ENCODE measurements at regions not wholly inside any gene's neighbourhood (a gene's known extent, or its start where the extent isn't known, plus 50 kb on each side); places are given as distances from the start of the nearest gene placed in this dataset.

GRCh38 chr7:42858570-42858969, 53.3 kb downstream of the C7orf25 start:
- H3K36me3 ChIP-seq (ENCODE audit: control insufficient read depth, insufficient read depth, low read length) = no peaks in the 10 kb centered on the region
- Mint-ChIP-seq H3K27ac (no peak overlapping the region), H3K4me1 (peaks cover 0 to 6% (median 2%) of the 10 kb centered on the region in 4 donors), H3K27me3 (peaks cover 49% of the 10 kb centered on the region), H3K36me3 (no peaks in the 10 kb centered on the region), H3K9me3 (peaks cover 0 to 13% (median 4%) of the 10 kb centered on the region in 7 donors), H3K4me3 (no peak overlapping the region)
- H3K4me1 ChIP-seq (ENCODE audit: control insufficient read depth, insufficient read depth, low read length, poor library complexity, severe bottlenecking) = no peaks in the 10 kb centered on the region
- H3K9me3 ChIP-seq (ENCODE audit: control insufficient read depth in 2 of 2, low read length in 2 of 2) = no peaks in the 10 kb centered on the region
- ATAC-seq (ENCODE audit: low read depth in 2 of 2) (no peak), DNase-seq (no peak)
- H3K27ac ChIP-seq (ENCODE audit: insufficient read depth, low read length, poor library complexity, severe bottlenecking) = no peak overlapping the region
- H3K4me3 ChIP-seq (ENCODE audit: low read depth, low read length) = no peak overlapping the region
- peaks cover 5% of the 10 kb centered on the region for H3K27me3 ChIP-seq (ENCODE audit: control insufficient read depth, insufficient read depth, low read length)

- no peak overlapping the region for H3K27ac Mint-ChIP-seq
- Histone ChIP-seq H3K4me1 (ENCODE audit: control insufficient read depth, insufficient read depth, low read length, poor library complexity, severe bottlenecking) (no peaks in the 10 kb centered on the region), H3K9me3 (ENCODE audit: control insufficient read depth in 2 of 2, low read length in 2 of 2) (no peaks in the 10 kb centered on the region), H3K27me3 (ENCODE audit: control insufficient read depth, insufficient read depth, low read length) (peaks cover 5% of the 10 kb centered on the region), H3K36me3 (ENCODE audit: control insufficient read depth, insufficient read depth, low read length) (no peaks in the 10 kb centered on the region), H3K27ac (ENCODE audit: insufficient read depth, low read length, poor library complexity, severe bottlenecking) (no peak overlapping the region), H3K4me3 (ENCODE audit: low read depth, low read length) (no peak overlapping the region)
- no peaks in the 10 kb centered on the region for H3K9me3 Mint-ChIP-seq
- H3K4me3 Mint-ChIP-seq = peak overlapping the region in 1 of 4 donors; percentile 53
- peaks cover 0 to 6% (median 2%) of the 10 kb centered on the region in 4 donors for H3K4me1 Mint-ChIP-seq
- peaks cover 58% of the 10 kb centered on the region for H3K27me3 Mint-ChIP-seq
- ATAC-seq (ENCODE audit: low read depth in 2 of 2) = no peak
- no peak for DNase-seq
- H3K36me3 Mint-ChIP-seq = no peaks in the 10 kb centered on the region
These were observed 55.3 kb downstream of the C7orf25 start for GRCh38 chr7:42856605-42856987.

- ATAC-seq (ENCODE audit: low read depth in 2 of 2) (no peak), DNase-seq (no peak)
- H3K4me3 ChIP-seq (ENCODE audit: low read depth, low read length) = no peak overlapping the region
- no peaks in the 10 kb centered on the region for H3K4me1 ChIP-seq (ENCODE audit: control insufficient read depth, insufficient read depth, low read length, poor library complexity, severe bottlenecking)
- Mint-ChIP-seq H3K27me3 (peaks cover 53% of the 10 kb centered on the region), H3K36me3 (no peaks in the 10 kb centered on the region), H3K27ac (no peak overlapping the region), H3K4me1 (peaks cover 0 to 6% (median 2%) of the 10 kb centered on the region in 4 donors), H3K9me3 (no peaks in the 10 kb centered on the region), H3K4me3 (no peak overlapping the region)
- H3K36me3 ChIP-seq (ENCODE audit: control insufficient read depth, insufficient read depth, low read length) = no peaks in the 10 kb centered on the region
- no peak overlapping the region for H3K27ac ChIP-seq (ENCODE audit: insufficient read depth, low read length, poor library complexity, severe bottlenecking)
- H3K27me3 ChIP-seq (ENCODE audit: control insufficient read depth, insufficient read depth, low read length) = peaks cover 5% of the 10 kb centered on the region
- H3K9me3 ChIP-seq (ENCODE audit: control insufficient read depth in 2 of 2, low read length in 2 of 2) = no peaks in the 10 kb centered on the region
These were observed 57.2 kb downstream of the C7orf25 start for GRCh38 chr7:42854571-42855118.

GRCh38 chr7:42852531-42852930, 59.3 kb downstream of the C7orf25 start:
- Mint-ChIP-seq H3K4me1 (peaks cover 0 to 6% (median 2%) of the 10 kb centered on the region in 4 donors), H3K36me3 (no peaks in the 10 kb centered on the region), H3K27me3 (peaks cover 55% of the 10 kb centered on the region), H3K27ac (no peak overlapping the region), H3K9me3 (no peaks in the 10 kb centered on the region), H3K4me3 (no peak overlapping the region)
- H3K36me3 ChIP-seq (ENCODE audit: control insufficient read depth, insufficient read depth, low read length) = no peaks in the 10 kb centered on the region
- H3K4me1 ChIP-seq (ENCODE audit: control insufficient read depth, insufficient read depth, low read length, poor library complexity, severe bottlenecking) = no peaks in the 10 kb centered on the region
- peaks cover 4% of the 10 kb centered on the region for H3K27me3 ChIP-seq (ENCODE audit: control insufficient read depth, insufficient read depth, low read length)
- no peak overlapping the region for H3K27ac ChIP-seq (ENCODE audit: insufficient read depth, low read length, poor library complexity, severe bottlenecking)
- no peaks in the 10 kb centered on the region for H3K9me3 ChIP-seq (ENCODE audit: control insufficient read depth in 2 of 2, low read length in 2 of 2)
- no peak overlapping the region for H3K4me3 ChIP-seq (ENCODE audit: low read depth, low read length)
- ATAC-seq (ENCODE audit: low read depth in 2 of 2) = no peak
- DNase-seq = no peak

GRCh38 chr7:42843205-42843800, 68.6 kb downstream of the C7orf25 start:
- no peak overlapping the region for H3K4me3 ChIP-seq (ENCODE audit: low read depth, low read length)
- Mint-ChIP-seq H3K9me3 (peaks cover 0 to 4% (median 2%) of the 10 kb centered on the region in 7 donors), H3K27me3 (peaks cover 26% of the 10 kb centered on the region), H3K4me1 (no peaks in the 10 kb centered on the region), H3K27ac (no peak overlapping the region), H3K4me3 (no peak overlapping the region), H3K36me3 (no peaks in the 10 kb centered on the region)
- H3K27me3 ChIP-seq (ENCODE audit: control insufficient read depth, insufficient read depth, low read length) = peaks cover 6% of the 10 kb centered on the region
- no peak overlapping the region for H3K27ac ChIP-seq (ENCODE audit: insufficient read depth, low read length, poor library complexity, severe bottlenecking)
- no peaks in the 10 kb centered on the region for H3K36me3 ChIP-seq (ENCODE audit: control insufficient read depth, insufficient read depth, low read length)
- DNase-seq (peak in 1 of 3 donors; percentile 9), ATAC-seq (ENCODE audit: low read depth in 2 of 2) (no peak)
- no peaks in the 10 kb centered on the region for H3K9me3 ChIP-seq (ENCODE audit: control insufficient read depth in 2 of 2, low read length in 2 of 2)
- no peaks in the 10 kb centered on the region for H3K4me1 ChIP-seq (ENCODE audit: control insufficient read depth, insufficient read depth, low read length, poor library complexity, severe bottlenecking)

- Histone ChIP-seq H3K9me3 (ENCODE audit: control insufficient read depth in 2 of 2, low read length in 2 of 2) (no peaks in the 10 kb centered on the region), H3K27me3 (ENCODE audit: control insufficient read depth, insufficient read depth, low read length) (peaks cover 2% of the 10 kb centered on the region), H3K27ac (ENCODE audit: insufficient read depth, low read length, poor library complexity, severe bottlenecking) (no peak overlapping the region), H3K36me3 (ENCODE audit: control insufficient read depth, insufficient read depth, low read length) (no peaks in the 10 kb centered on the region), H3K4me3 (ENCODE audit: low read depth, low read length) (no peak overlapping the region), H3K4me1 (ENCODE audit: control insufficient read depth, insufficient read depth, low read length, poor library complexity, severe bottlenecking) (no peaks in the 10 kb centered on the region)
- DNase-seq = no peak
- no peak overlapping the region for H3K27ac Mint-ChIP-seq
- peaks cover 0 to 4% (median 0%) of the 10 kb centered on the region in 7 donors for H3K9me3 Mint-ChIP-seq
- peaks cover 13% of the 10 kb centered on the region for H3K27me3 Mint-ChIP-seq
- no peak overlapping the region for H3K4me3 Mint-ChIP-seq
- ATAC-seq (ENCODE audit: low read depth in 2 of 2) = no peak
- no peaks in the 10 kb centered on the region for H3K4me1 Mint-ChIP-seq
- no peaks in the 10 kb centered on the region for H3K36me3 Mint-ChIP-seq
These were observed 77.2 kb downstream of the C7orf25 start for GRCh38 chr7:42834676-42835075.

- no peaks in the 10 kb centered on the region for H3K36me3 ChIP-seq (ENCODE audit: control insufficient read depth, insufficient read depth, low read length)
- ATAC-seq (ENCODE audit: low read depth in 2 of 2) (no peak), DNase-seq (no peak)
- peaks cover 2% of the 10 kb centered on the region for H3K27me3 ChIP-seq (ENCODE audit: control insufficient read depth, insufficient read depth, low read length)
- Mint-ChIP-seq H3K27me3 (peaks cover 13% of the 10 kb centered on the region), H3K27ac (no peak overlapping the region), H3K4me3 (no peak overlapping the region), H3K9me3 (peaks cover 0 to 4% (median 0%) of the 10 kb centered on the region in 7 donors), H3K4me1 (no peaks in the 10 kb centered on the region), H3K36me3 (no peaks in the 10 kb centered on the region)
- H3K9me3 ChIP-seq (ENCODE audit: control insufficient read depth in 2 of 2, low read length in 2 of 2) = no peaks in the 10 kb centered on the region
- H3K4me3 ChIP-seq (ENCODE audit: low read depth, low read length) = no peak overlapping the region
- no peak overlapping the region for H3K27ac ChIP-seq (ENCODE audit: insufficient read depth, low read length, poor library complexity, severe bottlenecking)
- H3K4me1 ChIP-seq (ENCODE audit: control insufficient read depth, insufficient read depth, low read length, poor library complexity, severe bottlenecking) = no peaks in the 10 kb centered on the region
These were observed 78.5 kb downstream of the C7orf25 start for GRCh38 chr7:42833411-42833810.

GRCh38 chr7:42832667-42833066, 79.2 kb downstream of the C7orf25 start:
- peaks cover 13% of the 10 kb centered on the region for H3K27me3 Mint-ChIP-seq
- ATAC-seq (ENCODE audit: low read depth in 2 of 2) (no peak), DNase-seq (no peak)
- H3K9me3 Mint-ChIP-seq = peaks cover 0 to 2% (median 0%) of the 10 kb centered on the region in 7 donors
- Histone ChIP-seq H3K27ac (ENCODE audit: insufficient read depth, low read length, poor library complexity, severe bottlenecking) (no peak overlapping the region), H3K36me3 (ENCODE audit: control insufficient read depth, insufficient read depth, low read length) (no peaks in the 10 kb centered on the region), H3K9me3 (ENCODE audit: control insufficient read depth in 2 of 2, low read length in 2 of 2) (no peaks in the 10 kb centered on the region), H3K27me3 (ENCODE audit: control insufficient read depth, insufficient read depth, low read length) (peaks cover 2% of the 10 kb centered on the region), H3K4me3 (ENCODE audit: low read depth, low read length) (no peak overlapping the region), H3K4me1 (ENCODE audit: control insufficient read depth, insufficient read depth, low read length, poor library complexity, severe bottlenecking) (no peaks in the 10 kb centered on the region)
- H3K27ac Mint-ChIP-seq = no peak overlapping the region
- H3K36me3 Mint-ChIP-seq = no peaks in the 10 kb centered on the region
- no peaks in the 10 kb centered on the region for H3K4me1 Mint-ChIP-seq
- no peak overlapping the region for H3K4me3 Mint-ChIP-seq

All from CD4-positive, CD25-positive, alpha-beta regulatory T cell (primary cell).